Natural killer cell (primary cell): ENCODE measurements at regions not wholly inside any gene's neighbourhood (a gene's known extent, or its start where the extent isn't known, plus 50 kb on each side); places are given as distances from the start of the nearest gene placed in this dataset.

Experiments used
- ATAC-seq, 3 donors: fragments of 150-1000 bp in 2 of 3; fragments of 200-7000 bp in 1 of 3; cut with Tn5 transposase; 1 replicate in 1 of 3; 2 replicates in 2 of 3; pipeline ENCODE4 v1.10.0; 2021; ENCODE audit warnings: mild to moderate bottlenecking in 2 of 3, moderate library complexity in 2 of 3
- DNase-seq, 2 donors: peaks; one replicate each; pipeline versions ENCODE4 v3.0.0 to v3.0.0-alpha.2; 2013 to 2021; ENCODE audit warnings: mixed read lengths in 1 of 2
- H3K27ac ChIP-seq: one replicate; pipeline ENCODE4 v1.5.1; 2013; ENCODE audit warnings: mild to moderate bottlenecking, low read length
- H3K27me3 ChIP-seq: one replicate; pipeline ENCODE4 v1.6.1; 2013; ENCODE audit warnings: low read length; ENCODE audit not compliant: control insufficient read depth, insufficient read depth
- H3K36me3 ChIP-seq: one replicate; pipeline ENCODE4 v1.6.1; 2013; ENCODE audit warnings: low read length; ENCODE audit not compliant: control insufficient read depth, insufficient read depth
- H3K4me1 ChIP-seq: one replicate; pipeline ENCODE4 v1.6.1; 2013; ENCODE audit warnings: low read length; ENCODE audit not compliant: control insufficient read depth, insufficient read depth
- H3K4me3 ChIP-seq: one replicate; pipeline ENCODE4 v1.5.1; 2013; ENCODE audit warnings: low read length
- H3K9me3 ChIP-seq: one replicate; pipeline ENCODE4 v1.6.1; 2013; ENCODE audit warnings: low read length; ENCODE audit not compliant: control insufficient read depth, insufficient read depth
- H3K27ac Mint-ChIP-seq, 2 donors: one replicate each; pipeline ENCODE4 v1.8.0; 2022; ENCODE audit warnings: mild to moderate bottlenecking in 2 of 2, mixed read lengths in 2 of 2, moderate library complexity in 1 of 2
- H3K27me3 Mint-ChIP-seq, 2 donors: one replicate each; pipeline ENCODE4 v1.8.0; 2022; ENCODE audit warnings: low read depth in 2 of 2, mixed read lengths in 2 of 2
- H3K36me3 Mint-ChIP-seq: one replicate; pipeline ENCODE4 v1.8.0; 2022; ENCODE audit warnings: mixed read lengths
- H3K4me1 Mint-ChIP-seq, 2 donors: one replicate each; pipeline ENCODE4 v1.8.0; 2022; ENCODE audit warnings: mixed read lengths in 2 of 2
- H3K4me3 Mint-ChIP-seq: one replicate; pipeline ENCODE4 v1.8.0; 2022; ENCODE audit warnings: mild to moderate bottlenecking, moderate library complexity, mixed read lengths
- H3K9me3 Mint-ChIP-seq, 2 donors: one replicate each; pipeline ENCODE4 v1.8.0; 2022; ENCODE audit warnings: mixed read lengths in 2 of 2
- WGBS: methylation state at CpG from one replicate; pipeline ENCODE4 v1.1.7; 2013; ENCODE audit warnings: missing lambda C conversion rate; ENCODE audit not compliant: insufficient coverage; 5-methylcytosine and 5-hydroxymethylcytosine counted together
- intact Hi-C: fragments of 100-400 bp; cut with micrococcal nuclease; formaldehyde crosslinking; loops from one replicate; pipeline ENCODE4 v1.14.2; 2022
- TF ChIP-seq, protein P1 (sequence below): fragments of 200-600 bp; IDR thresholded peaks from one replicate; pipeline ENCODE4 v1.8.0; 2022; ENCODE audit warnings: antibody characterized with exemption

GRCh38 chr10:104548090-104548489 lies 93.0 kb upstream of the SORCS3 start:
- no peak overlapping the region for H3K4me3 Mint-ChIP-seq
- no peaks in the 10 kb centered on the region for H3K36me3 Mint-ChIP-seq
- no peaks in the 10 kb centered on the region for H3K9me3 ChIP-seq
- no peak overlapping the region for H3K4me3 ChIP-seq
- no peaks in the 10 kb centered on the region for H3K9me3 Mint-ChIP-seq
- TF ChIP-seq, protein P1, sequence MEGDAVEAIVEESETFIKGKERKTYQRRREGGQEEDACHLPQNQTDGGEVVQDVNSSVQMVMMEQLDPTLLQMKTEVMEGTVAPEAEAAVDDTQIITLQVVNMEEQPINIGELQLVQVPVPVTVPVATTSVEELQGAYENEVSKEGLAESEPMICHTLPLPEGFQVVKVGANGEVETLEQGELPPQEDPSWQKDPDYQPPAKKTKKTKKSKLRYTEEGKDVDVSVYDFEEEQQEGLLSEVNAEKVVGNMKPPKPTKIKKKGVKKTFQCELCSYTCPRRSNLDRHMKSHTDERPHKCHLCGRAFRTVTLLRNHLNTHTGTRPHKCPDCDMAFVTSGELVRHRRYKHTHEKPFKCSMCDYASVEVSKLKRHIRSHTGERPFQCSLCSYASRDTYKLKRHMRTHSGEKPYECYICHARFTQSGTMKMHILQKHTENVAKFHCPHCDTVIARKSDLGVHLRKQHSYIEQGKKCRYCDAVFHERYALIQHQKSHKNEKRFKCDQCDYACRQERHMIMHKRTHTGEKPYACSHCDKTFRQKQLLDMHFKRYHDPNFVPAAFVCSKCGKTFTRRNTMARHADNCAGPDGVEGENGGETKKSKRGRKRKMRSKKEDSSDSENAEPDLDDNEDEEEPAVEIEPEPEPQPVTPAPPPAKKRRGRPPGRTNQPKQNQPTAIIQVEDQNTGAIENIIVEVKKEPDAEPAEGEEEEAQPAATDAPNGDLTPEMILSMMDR, result no peak
- H3K27ac Mint-ChIP-seq, result no peak overlapping the region
- ATAC-seq, result no peak
- no peaks in the 10 kb centered on the region for H3K4me1 Mint-ChIP-seq
- H3K27me3 Mint-ChIP-seq, result peaks cover 16 to 22% of the 10 kb centered on the region in 2 donors
- no peaks in the 10 kb centered on the region for H3K36me3 ChIP-seq
- no peaks in the 10 kb centered on the region for H3K27me3 ChIP-seq
- 80% methylated on average over 2 of the region's 2 CpGs for WGBS
- no peak for DNase-seq
- intact Hi-C loops, result no loop called here
- H3K27ac ChIP-seq, result no peak overlapping the region
- H3K4me1 ChIP-seq, result no peaks in the 10 kb centered on the region

DNA sequence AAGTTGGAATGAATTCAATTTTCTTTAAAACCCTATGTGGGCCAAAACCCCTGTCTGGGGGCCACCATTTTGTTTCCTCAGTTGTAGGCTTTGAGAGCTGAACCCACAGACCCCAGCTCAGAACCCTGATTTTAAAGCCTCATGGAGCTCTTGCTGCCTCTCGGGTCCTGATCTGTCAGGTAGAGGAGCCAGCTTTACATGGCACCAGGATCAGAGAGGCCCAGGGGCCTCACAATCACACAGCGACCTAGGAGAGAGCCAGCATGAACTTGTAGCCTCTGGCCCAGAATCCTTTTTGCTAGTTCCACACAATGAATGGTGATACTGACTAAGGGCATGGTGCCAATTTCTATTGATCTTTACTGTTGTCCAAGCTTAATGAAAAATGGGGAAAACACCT lies 84.3 kb upstream of the SORCS3 start:
- no peaks in the 10 kb centered on the region for H3K36me3 ChIP-seq
- no peaks in the 10 kb centered on the region for H3K27me3 ChIP-seq
- H3K27ac ChIP-seq, result no peak overlapping the region
- ATAC-seq (no peak), DNase-seq (no peak)
- WGBS, result 82% methylated on average over 2 of the region's 2 CpGs
- TF ChIP-seq, protein P1, result no peak
- no peak overlapping the region for H3K4me3 ChIP-seq
- intact Hi-C loops, result no loop called here
- Mint-ChIP-seq H3K4me3 (no peak overlapping the region), H3K27me3 (peaks cover 21 to 38% of the 10 kb centered on the region in 2 donors), H3K9me3 (no peaks in the 10 kb centered on the region), H3K4me1 (no peaks in the 10 kb centered on the region), H3K27ac (no peak overlapping the region), H3K36me3 (no peaks in the 10 kb centered on the region)
- no peaks in the 10 kb centered on the region for H3K9me3 ChIP-seq
- no peaks in the 10 kb centered on the region for H3K4me1 ChIP-seq

- Histone ChIP-seq H3K36me3 (no peaks in the 10 kb centered on the region), H3K9me3 (no peaks in the 10 kb centered on the region), H3K27ac (no peak overlapping the region), H3K4me1 (no peaks in the 10 kb centered on the region), H3K27me3 (no peaks in the 10 kb centered on the region), H3K4me3 (no peak overlapping the region)
- Mint-ChIP-seq H3K27me3 (peaks cover 21 to 31% of the 10 kb centered on the region in 2 donors), H3K4me3 (no peak overlapping the region), H3K9me3 (no peaks in the 10 kb centered on the region), H3K4me1 (no peaks in the 10 kb centered on the region), H3K27ac (no peak overlapping the region), H3K36me3 (no peaks in the 10 kb centered on the region)
- TF ChIP-seq, protein P1, result no peak
- 76% methylated on average over 6 of the region's 6 CpGs for WGBS
- intact Hi-C loops, result no loop called here
- ATAC-seq (no peak), DNase-seq (no peak)
These were observed 83.1 kb upstream of the SORCS3 start for GRCh38 chr10:104557966-104558365.

- ATAC-seq (no peak), DNase-seq (no peak)
- intact Hi-C loops, result no loop called here
- Histone ChIP-seq H3K9me3 (no peaks in the 10 kb centered on the region), H3K36me3 (no peaks in the 10 kb centered on the region), H3K4me3 (no peak overlapping the region), H3K4me1 (no peaks in the 10 kb centered on the region), H3K27ac (no peak overlapping the region), H3K27me3 (no peaks in the 10 kb centered on the region)
- 66% methylated on average over 5 of the region's 5 CpGs for WGBS
- peaks cover 21 to 25% of the 10 kb centered on the region in 2 donors for H3K27me3 Mint-ChIP-seq
- H3K4me1 Mint-ChIP-seq, result no peaks in the 10 kb centered on the region
- H3K9me3 Mint-ChIP-seq, result no peaks in the 10 kb centered on the region
- no peak overlapping the region for H3K4me3 Mint-ChIP-seq
- no peaks in the 10 kb centered on the region for H3K36me3 Mint-ChIP-seq
- no peak overlapping the region for H3K27ac Mint-ChIP-seq
- TF ChIP-seq, protein P1, result no peak
These were observed 81.2 kb upstream of the SORCS3 start for GRCh38 chr10:104559935-104560334.
